ENCODE measurements at regions not wholly inside any gene's neighbourhood (a gene's known extent, or its start where the extent isn't known, plus 50 kb on each side); places are given as distances from the start of the nearest gene placed in this dataset.

GRCh38 chr1:5597991-5598823, 394.0 kb downstream of the NPHP4 start:
- DNase-seq (ENCODE audit: low spot score): peak; percentile 30

GRCh38 chr1:5597171-5597850, 394.9 kb downstream of the NPHP4 start:
- DNase-seq (ENCODE audit: low spot score): no peak

GRCh38 chr1:5596651-5597050, 395.6 kb downstream of the NPHP4 start:
- DNase-seq (ENCODE audit: low spot score): no peak

- DNase-seq (ENCODE audit: low spot score): no peak
Measured at GRCh38 chr1:5595531-5596170, 396.6 kb downstream of the NPHP4 start.

GRCh38 chr1:5594056-5594956, 397.9 kb downstream of the NPHP4 start:
- no peak for DNase-seq (ENCODE audit: low spot score)

- DNase-seq (ENCODE audit: low spot score): no peak
Measured at GRCh38 chr1:5590717-5591116, 401.5 kb downstream of the NPHP4 start.

- DNase-seq (ENCODE audit: low spot score): no peak
Measured at GRCh38 chr1:5586629-5587028, 405.6 kb downstream of the NPHP4 start.

- DNase-seq (ENCODE audit: low spot score): no peak
Measured at GRCh38 chr1:5585256-5585655, 407.0 kb downstream of the NPHP4 start.

- DNase-seq (ENCODE audit: low spot score): no peak
Measured at GRCh38 chr1:5580926-5581325, 411.3 kb downstream of the NPHP4 start.

GRCh38 chr1:5579966-5580365, 412.3 kb downstream of the NPHP4 start:
- no peak for DNase-seq (ENCODE audit: low spot score)

GRCh38 chr1:5578690-5579089, 413.5 kb downstream of the NPHP4 start:
- no peak for DNase-seq (ENCODE audit: low spot score)

- DNase-seq (ENCODE audit: low spot score): no peak
Measured at GRCh38 chr1:5577255-5578040, 414.8 kb downstream of the NPHP4 start.

- no peak for DNase-seq (ENCODE audit: low spot score)
Measured at GRCh38 chr1:5576673-5577065, 415.6 kb downstream of the NPHP4 start.

- no peak for DNase-seq (ENCODE audit: low spot score)
Measured at GRCh38 chr1:5576011-5576672, 416.1 kb downstream of the NPHP4 start.

GRCh38 chr1:5575396-5575940, 416.8 kb downstream of the NPHP4 start:
- no peak for DNase-seq (ENCODE audit: low spot score)

GRCh38 chr1:5574641-5575040, 417.6 kb downstream of the NPHP4 start:
- no peak for DNase-seq (ENCODE audit: low spot score)

- no peak for DNase-seq (ENCODE audit: low spot score)
Measured at GRCh38 chr1:5572794-5573193, 419.4 kb downstream of the NPHP4 start.

- DNase-seq (ENCODE audit: low spot score): no peak
Measured at GRCh38 chr1:5571861-5572401, 420.3 kb downstream of the NPHP4 start.

- no peak for DNase-seq (ENCODE audit: low spot score)
Measured at GRCh38 chr1:5571438-5571837, 420.8 kb downstream of the NPHP4 start.

- no peak for DNase-seq (ENCODE audit: low spot score)
Measured at GRCh38 chr1:5570931-5571330, 421.3 kb downstream of the NPHP4 start.

All from NAMALWA (cell line).